ENCODE measurements at regions not wholly inside any gene's neighbourhood (a gene's known extent, or its start where the extent isn't known, plus 50 kb on each side); places are given as distances from the start of the nearest gene placed in this dataset.
A peak's percentile ranks its signal among the peaks of the same experiment; 100 is the strongest.
"Not testable (repeated sequence)": the region's sequence is repeated elsewhere in the genome, so short reads cannot be mapped to it uniquely, and the experiment has no call there.

- Histone ChIP-seq H3K9me3 (ENCODE audit: insufficient read depth, low read depth, low read length) (no peaks in the 10 kb centered on the region), H3K9ac (ENCODE audit: low read length) (no peak overlapping the region), H3K36me3 (ENCODE audit: insufficient read depth, low read length) (no peaks in the 10 kb centered on the region), H3K4me1 (ENCODE audit: insufficient read depth, low read length) (no peaks in the 10 kb centered on the region), H3K27me3 (ENCODE audit: insufficient read depth, low read length) (no peaks in the 10 kb centered on the region), H3K4me2 (ENCODE audit: low read length) (no peak overlapping the region), H3K27ac (ENCODE audit: low read depth, low read length) (no peak overlapping the region), H2AFZ (ENCODE audit: low read depth, low read length) (no peak overlapping the region), H4K20me1 (ENCODE audit: insufficient read depth, low read length) (no peaks in the 10 kb centered on the region), H3K79me2 (ENCODE audit: insufficient read depth, low read length) (no peaks in the 10 kb centered on the region), H3K4me3 (ENCODE audit: insufficient read depth, low read depth, low read length) (no peak overlapping the region)
- Mint-ChIP-seq H3K36me3 (ENCODE audit: low read depth, unreplicated experiment) (no peaks in the 10 kb centered on the region), H3K9me3 (ENCODE audit: unreplicated experiment) (peaks cover 9% of the 10 kb centered on the region), H3K27me3 (ENCODE audit: low read depth, unreplicated experiment) (no peaks in the 10 kb centered on the region), H3K4me1 (ENCODE audit: low read depth, unreplicated experiment) (no peaks in the 10 kb centered on the region), H3K4me3 (ENCODE audit: unreplicated experiment) (no peak overlapping the region), H3K27ac (ENCODE audit: unreplicated experiment) (no peak overlapping the region)
- TF ChIP-seq EZH2 (IDR thresholded peaks at IDR 0.05; ENCODE audit: insufficient read depth, low read length) (no peak), CTCF (IDR thresholded peaks at IDR 0.05; ENCODE audit: insufficient read depth, low read depth, low read length) (no peak)
- FAIRE-seq (no peak), DNase-seq (ENCODE audit: low read depth) (no peak)
Measured at GRCh38 chr2:131966256-131966655, 195.5 kb downstream of the ANKRD30BL start.

- H4K20me1 ChIP-seq (ENCODE audit: insufficient read depth, low read length); H3K79me2 ChIP-seq (ENCODE audit: insufficient read depth, low read length); H3K4me3 Mint-ChIP-seq (ENCODE audit: unreplicated experiment); H3K36me3 ChIP-seq (ENCODE audit: insufficient read depth, low read length); H3K4me3 ChIP-seq (ENCODE audit: insufficient read depth, low read depth, low read length); H3K27ac ChIP-seq (ENCODE audit: low read depth, low read length); H3K27me3 ChIP-seq (ENCODE audit: insufficient read depth, low read length); H3K4me1 Mint-ChIP-seq (ENCODE audit: low read depth, unreplicated experiment); H3K9me3 Mint-ChIP-seq (ENCODE audit: unreplicated experiment); H3K4me2 ChIP-seq (ENCODE audit: low read length); FAIRE-seq; H3K9ac ChIP-seq (ENCODE audit: low read length); H2AFZ ChIP-seq (ENCODE audit: low read depth, low read length); H3K9me3 ChIP-seq (ENCODE audit: insufficient read depth, low read depth, low read length); H3K27ac Mint-ChIP-seq (ENCODE audit: unreplicated experiment); H3K4me1 ChIP-seq (ENCODE audit: insufficient read depth, low read length); H3K27me3 Mint-ChIP-seq (ENCODE audit: low read depth, unreplicated experiment); H3K36me3 Mint-ChIP-seq (ENCODE audit: low read depth, unreplicated experiment): not testable (repeated sequence)
- peak; percentile 26 for DNase-seq (ENCODE audit: low read depth)
Measured at GRCh38 chr2:131958019-131958609, 203.6 kb downstream of the ANKRD30BL start.

DNA sequence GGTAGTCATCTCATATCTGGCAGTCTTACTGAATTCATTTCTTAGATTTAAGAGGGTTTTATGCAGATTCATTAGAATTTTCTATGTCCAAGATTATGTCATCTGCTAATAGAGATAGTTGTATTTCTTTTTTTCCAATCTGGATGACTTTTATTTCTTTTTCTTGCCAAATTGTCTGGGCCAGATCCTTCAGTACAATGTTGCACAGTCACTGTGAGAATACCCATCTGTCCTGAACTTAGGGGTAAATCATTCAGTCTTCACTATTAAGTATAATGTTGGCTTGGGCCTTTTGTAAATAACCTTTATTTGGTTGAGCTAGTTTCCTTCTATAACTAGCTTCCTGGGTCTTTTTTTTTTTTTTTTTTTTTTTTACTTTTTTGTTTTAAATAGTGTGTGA, 213.1 kb downstream of the ANKRD30BL start:
- not testable (repeated sequence) for H3K36me3 Mint-ChIP-seq (ENCODE audit: low read depth, unreplicated experiment); H3K9me3 Mint-ChIP-seq (ENCODE audit: unreplicated experiment); H3K27me3 Mint-ChIP-seq (ENCODE audit: low read depth, unreplicated experiment); H3K36me3 ChIP-seq (ENCODE audit: insufficient read depth, low read length); H4K20me1 ChIP-seq (ENCODE audit: insufficient read depth, low read length); H3K4me1 Mint-ChIP-seq (ENCODE audit: low read depth, unreplicated experiment); H3K9me3 ChIP-seq (ENCODE audit: insufficient read depth, low read depth, low read length); H3K4me3 Mint-ChIP-seq (ENCODE audit: unreplicated experiment); H3K4me2 ChIP-seq (ENCODE audit: low read length); H3K4me1 ChIP-seq (ENCODE audit: insufficient read depth, low read length); FAIRE-seq; H2AFZ ChIP-seq (ENCODE audit: low read depth, low read length); H3K4me3 ChIP-seq (ENCODE audit: insufficient read depth, low read depth, low read length); H3K9ac ChIP-seq (ENCODE audit: low read length); H3K27me3 ChIP-seq (ENCODE audit: insufficient read depth, low read length); H3K27ac Mint-ChIP-seq (ENCODE audit: unreplicated experiment); H3K79me2 ChIP-seq (ENCODE audit: insufficient read depth, low read length); DNase-seq (ENCODE audit: low read depth); H3K27ac ChIP-seq (ENCODE audit: low read depth, low read length)

DNA sequence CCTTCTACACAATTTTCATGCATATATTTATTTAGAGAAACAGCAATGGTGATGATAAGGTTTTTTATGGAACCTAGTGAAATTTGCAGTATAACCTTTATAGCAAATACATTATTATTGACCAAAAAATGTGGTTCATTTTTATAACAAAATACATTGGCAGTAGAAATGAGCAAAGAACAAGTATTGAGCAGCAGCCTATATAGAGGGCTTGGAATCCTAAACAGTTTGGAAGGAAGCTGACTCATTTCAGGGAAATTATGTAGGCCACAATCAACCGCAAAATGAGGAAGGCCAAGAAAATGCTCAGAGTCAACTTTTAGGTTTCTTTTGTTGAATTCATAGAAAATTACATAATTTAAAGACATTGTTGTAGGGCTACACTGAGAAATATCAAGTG, 238.5 kb downstream of the ANKRD30BL start:
- not testable (repeated sequence) for H3K4me3 Mint-ChIP-seq (ENCODE audit: unreplicated experiment); H3K4me1 Mint-ChIP-seq (ENCODE audit: low read depth, unreplicated experiment); H3K79me2 ChIP-seq (ENCODE audit: insufficient read depth, low read length); H3K36me3 Mint-ChIP-seq (ENCODE audit: low read depth, unreplicated experiment); H2AFZ ChIP-seq (ENCODE audit: low read depth, low read length); H3K27me3 ChIP-seq (ENCODE audit: insufficient read depth, low read length); FAIRE-seq; H3K4me1 ChIP-seq (ENCODE audit: insufficient read depth, low read length); H3K9ac ChIP-seq (ENCODE audit: low read length); H3K27ac Mint-ChIP-seq (ENCODE audit: unreplicated experiment); H3K9me3 ChIP-seq (ENCODE audit: insufficient read depth, low read depth, low read length); H3K27me3 Mint-ChIP-seq (ENCODE audit: low read depth, unreplicated experiment); H3K4me2 ChIP-seq (ENCODE audit: low read length); H3K9me3 Mint-ChIP-seq (ENCODE audit: unreplicated experiment); H3K4me3 ChIP-seq (ENCODE audit: insufficient read depth, low read depth, low read length); H4K20me1 ChIP-seq (ENCODE audit: insufficient read depth, low read length); H3K36me3 ChIP-seq (ENCODE audit: insufficient read depth, low read length); H3K27ac ChIP-seq (ENCODE audit: low read depth, low read length)
- peak; percentile 58 for DNase-seq (ENCODE audit: low read depth)

GRCh38 chr2:131922854-131923253, 238.9 kb downstream of the ANKRD30BL start:
- H3K36me3 Mint-ChIP-seq (ENCODE audit: low read depth, unreplicated experiment); H3K27ac Mint-ChIP-seq (ENCODE audit: unreplicated experiment); H2AFZ ChIP-seq (ENCODE audit: low read depth, low read length); H3K36me3 ChIP-seq (ENCODE audit: insufficient read depth, low read length); H3K79me2 ChIP-seq (ENCODE audit: insufficient read depth, low read length); H3K9me3 ChIP-seq (ENCODE audit: insufficient read depth, low read depth, low read length); H3K9me3 Mint-ChIP-seq (ENCODE audit: unreplicated experiment); H3K4me2 ChIP-seq (ENCODE audit: low read length); FAIRE-seq; H3K4me1 Mint-ChIP-seq (ENCODE audit: low read depth, unreplicated experiment); H3K9ac ChIP-seq (ENCODE audit: low read length); H3K4me3 Mint-ChIP-seq (ENCODE audit: unreplicated experiment); H3K27ac ChIP-seq (ENCODE audit: low read depth, low read length); H3K27me3 Mint-ChIP-seq (ENCODE audit: low read depth, unreplicated experiment); H3K4me3 ChIP-seq (ENCODE audit: insufficient read depth, low read depth, low read length); H3K4me1 ChIP-seq (ENCODE audit: insufficient read depth, low read length); H3K27me3 ChIP-seq (ENCODE audit: insufficient read depth, low read length); H4K20me1 ChIP-seq (ENCODE audit: insufficient read depth, low read length): not testable (repeated sequence)
- DNase-seq (ENCODE audit: low read depth): peak; percentile 31

All from astrocyte (in vitro differentiated cells and primary cell).